OCI-M2 (cell line): ENCODE measurements at regions not wholly inside any gene's neighbourhood (a gene's known extent, or its start where the extent isn't known, plus 50 kb on each side); places are given as distances from the start of the nearest gene placed in this dataset.

Experiments
- DNase-seq: peaks from one replicate; lab custom pipeline; 2025; ENCODE audit not compliant: unreplicated experiment; lab: John Stamatoyannopoulos, UW

GRCh38 chr6:113432521-113433334 lies 424.4 kb upstream of the MARCKS start:
- no peak for DNase-seq

- no peak for DNase-seq
These were observed 423.7 kb upstream of the MARCKS start for GRCh38 chr6:113433335-113433991.

- no peak for DNase-seq
These were observed 422.5 kb upstream of the MARCKS start for GRCh38 chr6:113434641-113435040.

- no peak for DNase-seq
These were observed 419.6 kb upstream of the MARCKS start for GRCh38 chr6:113437566-113437965.

- no peak for DNase-seq
These were observed 417.3 kb upstream of the MARCKS start for GRCh38 chr6:113439866-113440265.

GRCh38 chr6:113442040-113442439 lies 415.1 kb upstream of the MARCKS start:
- no peak for DNase-seq

GRCh38 chr6:113445201-113445600 lies 411.9 kb upstream of the MARCKS start:
- no peak for DNase-seq

GRCh38 chr6:113447088-113447831 lies 409.9 kb upstream of the MARCKS start:
- DNase-seq, result no peak

GRCh38 chr6:113449051-113449450 lies 408.1 kb upstream of the MARCKS start:
- no peak for DNase-seq

GRCh38 chr6:113450061-113450465 lies 407.1 kb upstream of the MARCKS start:
- no peak for DNase-seq

GRCh38 chr6:113451049-113451448 lies 406.1 kb upstream of the MARCKS start:
- DNase-seq, result no peak

GRCh38 chr6:113457198-113457597 lies 399.9 kb upstream of the MARCKS start:
- DNase-seq, result no peak

GRCh38 chr6:113457751-113458150 lies 399.4 kb upstream of the MARCKS start:
- DNase-seq, result no peak

GRCh38 chr6:113458368-113459010 lies 398.7 kb upstream of the MARCKS start:
- DNase-seq, result no peak

- no peak for DNase-seq
These were observed 395.8 kb upstream of the MARCKS start for GRCh38 chr6:113461153-113461932.

- no peak for DNase-seq
These were observed 392.6 kb upstream of the MARCKS start for GRCh38 chr6:113464536-113464935.

GRCh38 chr6:113464960-113465359 lies 392.2 kb upstream of the MARCKS start:
- no peak for DNase-seq

- no peak for DNase-seq
These were observed 390.6 kb upstream of the MARCKS start for GRCh38 chr6:113466526-113466925.

GRCh38 chr6:113475392-113475791 lies 381.8 kb upstream of the MARCKS start:
- no peak for DNase-seq
